ENCODE measurements at regions not wholly inside any gene's neighbourhood (a gene's known extent, or its start where the extent isn't known, plus 50 kb on each side); places are given as distances from the start of the nearest gene placed in this dataset.

- TF ChIP-seq CTCF (IDR thresholded peaks at IDR 0.05; ENCODE audit: low read depth, low read length), result peak; percentile 47
- TF ChIP-seq POLR2A (IDR thresholded peaks at IDR 0.05; ENCODE audit: extremely low read depth, insufficient read length), result no peak
These were observed 515.8 kb downstream of the GALR1 start for GRCh38 chr18:77765468-77765867.
